Astrocyte (in vitro differentiated cells and primary cell): ENCODE measurements at regions not wholly inside any gene's neighbourhood (a gene's known extent, or its start where the extent isn't known, plus 50 kb on each side); places are given as distances from the start of the nearest gene placed in this dataset.

ENCODE experiments used
- CTCF ChIP-seq: IDR thresholded peaks from 2 replicates; pipeline ENCODE4 v1.5.1; 2011; ENCODE audit warnings: low read depth, mild to moderate bottlenecking, inconsistent platforms, low read length, moderate library complexity; ENCODE audit not compliant: insufficient read depth
- EZH2 ChIP-seq: IDR thresholded peaks from 2 replicates; pipeline ENCODE4 v1.6.1; 2012; ENCODE audit warnings: mild to moderate bottlenecking, low read length, inconsistent platforms; ENCODE audit not compliant: insufficient read depth

GRCh38 chr3:70658513-70659310 is 346.3 kb upstream of the MDFIC2 start:
- TF ChIP-seq EZH2 (no peak), CTCF (no peak)
